ENCODE measurements at regions not wholly inside any gene's neighbourhood (a gene's known extent, or its start where the extent isn't known, plus 50 kb on each side); places are given as distances from the start of the nearest gene placed in this dataset.

DNA sequence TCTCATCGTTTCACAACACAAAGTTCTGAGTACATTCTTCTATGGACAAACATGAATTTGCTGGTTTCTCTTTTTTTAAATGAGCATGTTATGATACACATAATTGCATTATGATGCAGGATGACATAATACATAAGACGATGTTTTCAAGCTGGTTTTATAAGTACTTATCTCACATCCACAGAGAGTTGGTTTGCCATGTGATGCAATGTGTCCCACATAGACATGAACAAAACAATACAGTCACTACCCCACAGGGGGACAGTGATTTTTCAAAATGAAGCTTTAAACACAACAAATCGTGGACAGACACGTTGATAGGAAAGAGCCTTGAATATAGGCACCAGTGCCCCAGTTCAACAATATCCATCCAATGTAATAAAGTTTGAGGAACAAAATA, 447.1 kb downstream of the KLF12 start:
- TF ChIP-seq, protein P1, sequence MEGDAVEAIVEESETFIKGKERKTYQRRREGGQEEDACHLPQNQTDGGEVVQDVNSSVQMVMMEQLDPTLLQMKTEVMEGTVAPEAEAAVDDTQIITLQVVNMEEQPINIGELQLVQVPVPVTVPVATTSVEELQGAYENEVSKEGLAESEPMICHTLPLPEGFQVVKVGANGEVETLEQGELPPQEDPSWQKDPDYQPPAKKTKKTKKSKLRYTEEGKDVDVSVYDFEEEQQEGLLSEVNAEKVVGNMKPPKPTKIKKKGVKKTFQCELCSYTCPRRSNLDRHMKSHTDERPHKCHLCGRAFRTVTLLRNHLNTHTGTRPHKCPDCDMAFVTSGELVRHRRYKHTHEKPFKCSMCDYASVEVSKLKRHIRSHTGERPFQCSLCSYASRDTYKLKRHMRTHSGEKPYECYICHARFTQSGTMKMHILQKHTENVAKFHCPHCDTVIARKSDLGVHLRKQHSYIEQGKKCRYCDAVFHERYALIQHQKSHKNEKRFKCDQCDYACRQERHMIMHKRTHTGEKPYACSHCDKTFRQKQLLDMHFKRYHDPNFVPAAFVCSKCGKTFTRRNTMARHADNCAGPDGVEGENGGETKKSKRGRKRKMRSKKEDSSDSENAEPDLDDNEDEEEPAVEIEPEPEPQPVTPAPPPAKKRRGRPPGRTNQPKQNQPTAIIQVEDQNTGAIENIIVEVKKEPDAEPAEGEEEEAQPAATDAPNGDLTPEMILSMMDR (conservative IDR thresholded peaks at IDR 0.05; ENCODE audit: low read depth) = no peak
- ChIA-PET POLR2A (ENCODE audit: low non-redundant PET) (no interaction called here), CTCF (no interaction called here)
- no peak for DNase-seq (ENCODE audit: low spot score)
- no peak overlapping the region for H3K27ac ChIP-seq

DNA sequence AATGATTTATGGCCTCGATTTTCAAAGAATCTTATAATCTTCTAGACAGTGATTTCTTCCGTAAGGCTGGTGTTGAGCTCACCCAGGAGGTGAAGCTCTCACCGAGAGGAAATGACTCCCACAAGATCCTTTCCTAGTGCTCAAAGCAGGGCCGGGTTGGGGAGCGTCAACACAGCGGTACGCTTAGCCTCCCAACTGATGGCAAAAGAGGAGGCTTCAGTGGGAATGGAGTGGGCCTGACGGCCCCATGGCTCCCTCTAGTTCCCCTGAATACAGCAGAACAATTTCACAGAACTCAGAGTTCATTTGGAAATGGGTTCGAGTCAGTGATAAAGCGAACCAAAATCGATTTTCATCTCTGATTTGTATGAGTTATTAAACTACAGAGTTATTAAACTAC, 449.5 kb downstream of the KLF12 start:
- POLR2A ChIA-PET (ENCODE audit: low non-redundant PET) = no interaction called here
- CTCF ChIA-PET = interaction anchor here (0.7 kb wide), 1 partner anchor 874 kb away, joined by 3 read pairs; no protein-coding TSS in a partner anchor
- H3K27ac ChIP-seq = no peak overlapping the region
- TF ChIP-seq, protein P1 (conservative IDR thresholded peaks at IDR 0.05; ENCODE audit: low read depth) = no peak
- DNase-seq (ENCODE audit: low spot score) = no peak

DNA sequence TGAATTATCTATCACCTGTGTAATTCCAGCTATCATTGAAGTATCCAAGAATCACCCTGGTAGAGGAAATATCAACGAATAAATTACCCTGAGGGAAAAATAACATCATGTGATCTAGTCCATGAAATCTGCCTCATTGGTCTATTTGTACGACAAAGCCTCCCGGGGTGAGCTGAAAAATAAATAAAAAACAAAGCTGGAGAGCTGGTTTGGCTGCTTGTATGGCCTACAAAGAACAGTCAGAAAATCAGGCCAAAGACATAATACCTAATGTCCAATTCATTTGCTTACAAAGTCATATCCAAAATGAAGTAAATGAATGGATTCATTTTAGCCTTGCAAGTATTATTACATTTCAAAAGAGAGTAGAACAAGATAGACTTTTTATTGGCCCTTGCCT, 449.9 kb downstream of the KLF12 start:
- CTCF ChIA-PET = interaction anchor here (0.6 to 0.7 kb wide), 2 partner anchors 138 to 875 kb away, joined by 3 to 4 read pairs; no protein-coding TSS in a partner anchor
- POLR2A ChIA-PET (ENCODE audit: low non-redundant PET) = no interaction called here
- TF ChIP-seq, protein P1 (conservative IDR thresholded peaks at IDR 0.05; ENCODE audit: low read depth) = no peak
- no peak overlapping the region for H3K27ac ChIP-seq
- DNase-seq (ENCODE audit: low spot score) = no peak

DNA sequence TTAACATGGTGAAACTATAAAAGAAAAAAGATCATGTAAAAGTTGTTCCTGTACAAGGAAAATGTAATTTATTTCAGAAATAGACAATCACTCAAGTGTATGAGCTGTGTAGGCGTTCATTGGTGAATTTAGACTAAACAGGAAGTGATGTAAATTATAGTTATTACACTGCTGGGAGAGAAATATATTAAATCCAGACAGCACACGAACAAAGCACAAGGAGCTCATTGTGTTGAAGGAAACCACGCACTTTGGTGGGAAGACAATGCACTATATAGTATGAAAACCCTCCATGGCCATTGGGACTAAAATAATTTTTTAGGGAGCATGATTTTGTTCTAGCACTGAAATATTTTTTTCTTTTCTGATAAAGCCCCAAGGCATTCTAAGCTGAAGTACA, 450.5 kb downstream of the KLF12 start:
- POLR2A ChIA-PET (ENCODE audit: low non-redundant PET) = no interaction called here
- no peak overlapping the region for H3K27ac ChIP-seq
- DNase-seq (ENCODE audit: low spot score) = no peak

DNA sequence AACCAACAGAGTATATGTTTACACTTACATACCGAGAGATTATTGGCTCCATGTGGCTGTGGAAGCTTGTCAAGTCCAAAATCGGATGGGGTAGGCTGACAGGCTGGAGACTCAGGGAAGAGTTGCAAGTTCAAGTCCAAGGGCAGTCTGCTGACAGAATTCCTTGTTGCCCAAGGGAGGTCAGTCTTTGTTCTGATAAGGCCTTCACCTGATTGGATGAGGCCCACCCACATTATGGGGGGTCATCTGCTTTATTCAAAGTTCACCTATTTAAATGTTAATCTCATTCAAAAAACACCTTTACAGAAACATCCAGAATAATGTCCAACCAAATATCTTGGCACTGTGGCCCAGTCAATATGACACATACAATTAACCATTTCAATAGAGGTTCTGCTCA, 452.4 kb downstream of the KLF12 start:
- H3K27ac ChIP-seq = no peak overlapping the region
- no peak for DNase-seq (ENCODE audit: low spot score)
- TF ChIP-seq, protein P1 (conservative IDR thresholded peaks at IDR 0.05; ENCODE audit: low read depth) = no peak
- ChIA-PET CTCF (no interaction called here), POLR2A (ENCODE audit: low non-redundant PET) (no interaction called here)

More for the DNA sequence above, 450.5 kb downstream of the KLF12 start:
- CTCF ChIA-PET = interaction anchor here (0.6 kb wide), 2 partner anchors 137 to 842 kb away, joined by 3 to 4 read pairs; no protein-coding TSS in a partner anchor
- TF ChIP-seq, protein P1 (conservative IDR thresholded peaks at IDR 0.05; ENCODE audit: low read depth) = no peak

DNA sequence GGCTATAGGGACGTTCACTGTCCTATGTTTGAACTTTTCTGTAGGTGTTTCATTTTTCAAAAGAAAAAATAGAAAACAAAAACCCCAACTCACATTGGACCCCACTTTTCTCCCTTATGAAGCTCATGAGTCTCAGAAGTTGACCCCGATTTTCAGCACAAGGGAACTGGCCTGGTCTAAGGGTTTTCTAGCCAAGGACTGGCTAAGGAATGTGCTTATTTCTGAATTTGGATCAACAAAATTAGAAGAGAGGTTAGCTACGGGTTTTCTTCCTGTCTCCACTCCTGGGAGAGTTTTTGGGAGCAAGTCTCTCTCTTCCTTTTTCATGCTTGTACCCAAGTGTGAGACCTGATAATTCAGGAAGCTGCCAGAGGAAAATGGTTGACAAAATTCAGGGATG, 453.2 kb downstream of the KLF12 start:
- CTCF ChIA-PET = no interaction called here
- TF ChIP-seq, protein P1 (conservative IDR thresholded peaks at IDR 0.05; ENCODE audit: low read depth) = no peak
- DNase-seq (ENCODE audit: low spot score) = no peak
- POLR2A ChIA-PET (ENCODE audit: low non-redundant PET) = no interaction called here
- no peak overlapping the region for H3K27ac ChIP-seq

Data from RWPE1 (cell line).